ENCODE measurements at regions not wholly inside any gene's neighbourhood (a gene's known extent, or its start where the extent isn't known, plus 50 kb on each side); places are given as distances from the start of the nearest gene placed in this dataset.
"Not testable (repeated sequence)": the region's sequence is repeated elsewhere in the genome, so short reads cannot be mapped to it uniquely, and the experiment has no call there.

GRCh38 chr6:131470534-131470933 lies 102.5 kb upstream of the ARG1 start:
- in situ Hi-C loops (cut with HindIII; ENCODE audit: low sequenced_read_pairs): no loop called here
- no peak for TF ChIP-seq CTCF (IDR thresholded peaks at IDR 0.05; ENCODE audit: low read depth, low read length, missing control alignments)
- DNase-seq (ENCODE audit: low read depth): no peak
- no peak overlapping the region for H3K4me3 ChIP-seq (ENCODE audit: low read depth, low read length)

- TF ChIP-seq CTCF (IDR thresholded peaks at IDR 0.05; ENCODE audit: low read depth, low read length, missing control alignments): no peak
- in situ Hi-C loops (cut with HindIII; ENCODE audit: low sequenced_read_pairs): no loop called here
These were observed 101.7 kb upstream of the ARG1 start for GRCh38 chr6:131471331-131471730.

GRCh38 chr6:131473303-131473702 lies 99.7 kb upstream of the ARG1 start:
- in situ Hi-C loops (cut with HindIII; ENCODE audit: low sequenced_read_pairs); H3K4me3 ChIP-seq (ENCODE audit: low read depth, low read length); DNase-seq (ENCODE audit: low read depth): not testable (repeated sequence)

More at GRCh38 chr6:131471331-131471730, 101.7 kb upstream of the ARG1 start:
- H3K4me3 ChIP-seq (ENCODE audit: low read depth, low read length): no peak overlapping the region
- no peak for DNase-seq (ENCODE audit: low read depth)

- no peak for TF ChIP-seq CTCF (IDR thresholded peaks at IDR 0.05; ENCODE audit: low read depth, low read length, missing control alignments)
- H3K4me3 ChIP-seq (ENCODE audit: low read depth, low read length): no peak overlapping the region
- DNase-seq (ENCODE audit: low read depth): no peak
- in situ Hi-C loops (cut with HindIII; ENCODE audit: low sequenced_read_pairs): no loop called here
These were observed 96.7 kb upstream of the ARG1 start for GRCh38 chr6:131476362-131476761.

- H3K4me3 ChIP-seq (ENCODE audit: low read depth, low read length); in situ Hi-C loops (cut with HindIII; ENCODE audit: low sequenced_read_pairs); DNase-seq (ENCODE audit: low read depth): not testable (repeated sequence)
These were observed 94.2 kb upstream of the ARG1 start for GRCh38 chr6:131478740-131479211.

GRCh38 chr6:131486608-131487007 lies 86.4 kb upstream of the ARG1 start:
- H3K4me3 ChIP-seq (ENCODE audit: low read depth, low read length): no peak overlapping the region
- no peak for DNase-seq (ENCODE audit: low read depth)
- no peak for TF ChIP-seq CTCF (IDR thresholded peaks at IDR 0.05; ENCODE audit: low read depth, low read length, missing control alignments)
- in situ Hi-C loops (cut with HindIII; ENCODE audit: low sequenced_read_pairs): no loop called here

GRCh38 chr6:131488780-131489179 lies 84.2 kb upstream of the ARG1 start:
- in situ Hi-C loops (cut with HindIII; ENCODE audit: low sequenced_read_pairs): no loop called here
- no peak overlapping the region for H3K4me3 ChIP-seq (ENCODE audit: low read depth, low read length)
- DNase-seq (ENCODE audit: low read depth): no peak
- TF ChIP-seq CTCF (IDR thresholded peaks at IDR 0.05; ENCODE audit: low read depth, low read length, missing control alignments): no peak

- no peak for DNase-seq (ENCODE audit: low read depth)
- in situ Hi-C loops (cut with HindIII; ENCODE audit: low sequenced_read_pairs): no loop called here
These were observed 82.6 kb upstream of the ARG1 start for GRCh38 chr6:131490441-131490840.

More at GRCh38 chr6:131490441-131490840, 82.6 kb upstream of the ARG1 start:
- TF ChIP-seq CTCF (IDR thresholded peaks at IDR 0.05; ENCODE audit: low read depth, low read length, missing control alignments): no peak
- no peak overlapping the region for H3K4me3 ChIP-seq (ENCODE audit: low read depth, low read length)

Data from astrocyte of the cerebellum (primary cell).